ENCODE measurements at regions not wholly inside any gene's neighbourhood (a gene's known extent, or its start where the extent isn't known, plus 50 kb on each side); places are given as distances from the start of the nearest gene placed in this dataset.

DNA sequence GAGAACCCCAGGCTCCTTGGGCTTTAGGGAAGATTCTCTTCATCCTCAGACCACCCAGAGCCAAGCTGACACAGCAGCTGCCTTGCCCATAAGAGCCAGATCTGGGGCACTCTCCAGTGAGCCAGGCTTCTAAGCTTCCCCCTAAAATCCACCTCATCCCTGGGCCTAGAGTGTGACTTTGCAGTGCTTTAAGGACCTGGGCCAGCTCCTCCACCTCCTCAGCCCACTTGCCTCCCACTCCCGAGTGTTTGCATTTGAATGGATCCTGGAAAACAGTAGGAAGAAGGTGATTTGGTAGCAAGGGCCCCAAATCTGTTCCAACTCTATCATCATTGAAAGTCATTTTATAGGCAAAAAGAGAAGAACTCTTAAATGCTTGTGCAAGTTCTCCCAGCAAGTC is 108.7 kb upstream of the UBL3 start:
- TF ChIP-seq, protein P1, sequence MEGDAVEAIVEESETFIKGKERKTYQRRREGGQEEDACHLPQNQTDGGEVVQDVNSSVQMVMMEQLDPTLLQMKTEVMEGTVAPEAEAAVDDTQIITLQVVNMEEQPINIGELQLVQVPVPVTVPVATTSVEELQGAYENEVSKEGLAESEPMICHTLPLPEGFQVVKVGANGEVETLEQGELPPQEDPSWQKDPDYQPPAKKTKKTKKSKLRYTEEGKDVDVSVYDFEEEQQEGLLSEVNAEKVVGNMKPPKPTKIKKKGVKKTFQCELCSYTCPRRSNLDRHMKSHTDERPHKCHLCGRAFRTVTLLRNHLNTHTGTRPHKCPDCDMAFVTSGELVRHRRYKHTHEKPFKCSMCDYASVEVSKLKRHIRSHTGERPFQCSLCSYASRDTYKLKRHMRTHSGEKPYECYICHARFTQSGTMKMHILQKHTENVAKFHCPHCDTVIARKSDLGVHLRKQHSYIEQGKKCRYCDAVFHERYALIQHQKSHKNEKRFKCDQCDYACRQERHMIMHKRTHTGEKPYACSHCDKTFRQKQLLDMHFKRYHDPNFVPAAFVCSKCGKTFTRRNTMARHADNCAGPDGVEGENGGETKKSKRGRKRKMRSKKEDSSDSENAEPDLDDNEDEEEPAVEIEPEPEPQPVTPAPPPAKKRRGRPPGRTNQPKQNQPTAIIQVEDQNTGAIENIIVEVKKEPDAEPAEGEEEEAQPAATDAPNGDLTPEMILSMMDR (IDR thresholded peaks at IDR 0.05; ENCODE audit: extremely low read depth in 1 of 2, insufficient read depth in 1 of 2, low read depth in 1 of 2, low read length in 2 of 2): no peak
- TF ChIP-seq, protein P2, sequence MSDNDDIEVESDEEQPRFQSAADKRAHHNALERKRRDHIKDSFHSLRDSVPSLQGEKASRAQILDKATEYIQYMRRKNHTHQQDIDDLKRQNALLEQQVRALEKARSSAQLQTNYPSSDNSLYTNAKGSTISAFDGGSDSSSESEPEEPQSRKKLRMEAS (IDR thresholded peaks at IDR 0.05; ENCODE audit: insufficient read depth, insufficient read length): no peak
- TF ChIP-seq POLR2A (IDR thresholded peaks at IDR 0.05; ENCODE audit: low read depth, low read length): no peak
- no peak for TF ChIP-seq POLR2AphosphoS5 (IDR thresholded peaks at IDR 0.05; ENCODE audit: insufficient read depth, low read depth, low read length)
- TF ChIP-seq EZH2 (IDR thresholded peaks at IDR 0.05; ENCODE audit: borderline replicate concordance, low read depth, low read length, severe bottlenecking): no peak
- TF ChIP-seq JUN (IDR thresholded peaks at IDR 0.05; ENCODE audit: borderline replicate concordance, insufficient read depth, insufficient read length, low read depth): no peak
- TF ChIP-seq MYC (IDR thresholded peaks at IDR 0.05; ENCODE audit: low read depth, low read length): no peak
- TF ChIP-seq FOS (IDR thresholded peaks at IDR 0.05; ENCODE audit: borderline replicate concordance, insufficient read depth, low read length): no peak
